ENCODE measurements at regions not wholly inside any gene's neighbourhood (a gene's known extent, or its start where the extent isn't known, plus 50 kb on each side); places are given as distances from the start of the nearest gene placed in this dataset.
"Not testable (repeated sequence)": the region's sequence is repeated elsewhere in the genome, so short reads cannot be mapped to it uniquely, and the experiment has no call there.

DNA sequence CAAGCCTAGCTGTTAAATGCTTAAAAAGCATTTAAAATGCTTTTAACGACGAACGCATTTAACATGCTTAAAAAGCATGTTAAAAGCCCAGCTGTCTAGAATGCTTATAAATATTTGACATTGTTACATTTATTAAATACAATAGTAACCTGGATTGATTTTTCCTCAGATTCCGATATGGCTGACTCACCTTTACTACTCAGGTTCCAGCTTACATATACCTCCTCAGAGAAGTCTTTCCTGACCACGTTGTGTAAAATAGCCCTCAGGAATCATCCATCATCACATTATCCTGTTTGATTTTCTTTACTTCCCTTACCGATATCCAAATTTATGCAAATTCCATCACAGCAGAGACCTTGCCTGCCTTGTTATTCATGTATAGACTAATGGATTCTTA lies 51.4 kb downstream of the SLC41A2 start:
- DNase-seq: no peak

DNA sequence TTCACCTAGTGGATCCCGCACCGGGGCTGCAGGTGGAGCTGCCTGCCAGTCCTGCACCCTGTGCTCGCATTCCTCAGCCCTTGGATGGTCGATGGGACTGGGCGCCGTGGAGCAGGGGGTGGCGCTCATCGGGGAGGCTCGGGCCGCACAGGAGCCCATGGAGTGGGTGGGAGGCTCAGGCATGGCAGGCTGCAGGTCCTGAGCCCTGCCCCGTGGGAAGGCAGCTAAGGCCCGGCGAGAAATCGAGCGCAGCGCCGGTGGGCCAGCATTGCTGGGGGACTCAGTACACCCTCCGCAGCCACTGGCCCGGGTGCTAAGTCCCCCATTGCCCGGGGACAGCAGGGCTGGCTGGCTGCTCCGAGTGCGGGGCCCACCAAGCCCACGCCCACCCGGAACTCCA lies 52.6 kb downstream of the SLC41A2 start:
- DNase-seq: not testable (repeated sequence)

DNA sequence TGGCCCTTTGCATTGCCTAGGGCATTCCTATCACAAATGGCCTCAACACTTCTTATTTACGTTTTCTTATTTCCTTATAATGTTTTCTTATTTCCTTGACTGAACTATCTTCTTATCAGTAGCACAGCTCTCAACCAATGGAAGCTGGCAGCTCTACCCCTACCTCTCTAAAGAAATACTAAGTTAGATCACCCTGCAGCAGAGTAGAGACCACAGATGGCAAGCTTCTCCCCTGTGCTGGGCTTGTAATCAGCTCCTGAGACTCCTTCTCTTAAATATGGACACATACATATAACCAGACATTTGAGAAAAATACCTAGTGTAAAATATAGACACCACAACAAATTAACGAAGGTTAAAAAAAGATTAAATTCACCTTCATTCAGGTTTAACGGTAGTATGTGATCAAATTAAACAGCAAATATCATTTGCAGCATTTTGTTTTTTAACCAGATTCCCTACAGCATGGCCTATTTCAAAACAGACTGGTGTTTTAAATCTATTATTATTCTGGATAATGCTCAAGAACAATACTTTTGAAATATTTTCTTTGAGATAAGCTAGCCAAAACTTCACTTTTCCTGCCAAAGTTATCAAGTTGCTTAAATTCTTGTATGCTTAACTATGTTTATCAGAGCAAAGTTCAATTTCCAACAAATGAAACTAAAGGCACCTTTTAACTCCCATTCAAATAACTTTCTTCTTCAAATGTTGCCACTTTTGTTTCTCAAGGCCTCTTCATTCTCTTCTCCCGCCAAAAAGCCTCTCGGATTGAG lies 54.3 kb downstream of the SLC41A2 start:
- no peak for DNase-seq

DNA sequence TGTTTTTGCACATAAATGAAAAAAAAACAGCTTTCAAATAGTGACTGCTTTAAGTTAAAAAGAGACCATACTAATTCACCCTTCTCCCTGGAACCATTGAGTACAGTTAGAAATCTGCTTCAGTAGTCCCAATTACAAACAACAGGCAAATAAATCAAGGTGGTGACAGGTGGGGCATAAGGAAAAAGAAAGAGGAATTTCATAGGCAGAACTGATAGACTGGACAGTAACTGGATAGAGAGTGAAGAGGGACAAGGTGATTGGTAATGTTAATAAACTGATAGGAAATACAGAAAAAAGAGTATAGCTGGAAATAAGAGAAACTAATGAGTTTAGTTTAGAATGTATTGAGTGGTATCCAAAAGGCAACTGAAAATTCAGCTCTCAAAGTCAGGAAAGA lies 56.0 kb downstream of the SLC41A2 start:
- no peak for DNase-seq

- DNase-seq: no peak
Observed at GRCh38 chr12:104896710-104897109, 61.4 kb downstream of the SLC41A2 start.

- no peak for DNase-seq
Observed at GRCh38 chr12:104896146-104896545, 61.9 kb downstream of the SLC41A2 start.

GRCh38 chr12:104895415-104895814 lies 62.7 kb downstream of the SLC41A2 start:
- no peak for DNase-seq

- peak; percentile 3 for DNase-seq
Observed at GRCh38 chr12:104890476-104891096, 67.5 kb downstream of the SLC41A2 start.

GRCh38 chr12:104889735-104890134 lies 68.4 kb downstream of the SLC41A2 start:
- DNase-seq: no peak

- no peak for DNase-seq
Observed at GRCh38 chr12:104888892-104889291, 69.2 kb downstream of the SLC41A2 start.

GRCh38 chr12:104888481-104888880 lies 69.6 kb downstream of the SLC41A2 start:
- DNase-seq: no peak

DNA sequence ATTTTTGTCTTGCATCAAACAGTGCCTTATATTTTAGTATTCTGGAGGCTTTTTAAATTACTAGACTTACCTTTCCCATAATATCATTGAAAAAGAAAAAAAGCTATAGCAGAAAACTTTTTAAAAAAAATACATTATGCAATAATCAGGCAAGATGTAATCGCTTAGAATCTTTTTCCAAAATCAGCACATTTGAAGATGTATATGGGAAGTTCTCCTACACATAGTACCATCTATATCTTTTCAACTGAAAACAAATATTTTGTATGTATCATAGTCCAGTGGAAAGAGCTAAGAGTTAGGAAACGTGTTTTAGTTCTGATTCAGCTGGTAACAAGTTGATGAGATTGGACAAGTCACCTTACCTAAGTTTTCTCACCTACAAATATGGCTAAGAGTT lies 70.6 kb downstream of the SLC41A2 start:
- DNase-seq: no peak

DNA sequence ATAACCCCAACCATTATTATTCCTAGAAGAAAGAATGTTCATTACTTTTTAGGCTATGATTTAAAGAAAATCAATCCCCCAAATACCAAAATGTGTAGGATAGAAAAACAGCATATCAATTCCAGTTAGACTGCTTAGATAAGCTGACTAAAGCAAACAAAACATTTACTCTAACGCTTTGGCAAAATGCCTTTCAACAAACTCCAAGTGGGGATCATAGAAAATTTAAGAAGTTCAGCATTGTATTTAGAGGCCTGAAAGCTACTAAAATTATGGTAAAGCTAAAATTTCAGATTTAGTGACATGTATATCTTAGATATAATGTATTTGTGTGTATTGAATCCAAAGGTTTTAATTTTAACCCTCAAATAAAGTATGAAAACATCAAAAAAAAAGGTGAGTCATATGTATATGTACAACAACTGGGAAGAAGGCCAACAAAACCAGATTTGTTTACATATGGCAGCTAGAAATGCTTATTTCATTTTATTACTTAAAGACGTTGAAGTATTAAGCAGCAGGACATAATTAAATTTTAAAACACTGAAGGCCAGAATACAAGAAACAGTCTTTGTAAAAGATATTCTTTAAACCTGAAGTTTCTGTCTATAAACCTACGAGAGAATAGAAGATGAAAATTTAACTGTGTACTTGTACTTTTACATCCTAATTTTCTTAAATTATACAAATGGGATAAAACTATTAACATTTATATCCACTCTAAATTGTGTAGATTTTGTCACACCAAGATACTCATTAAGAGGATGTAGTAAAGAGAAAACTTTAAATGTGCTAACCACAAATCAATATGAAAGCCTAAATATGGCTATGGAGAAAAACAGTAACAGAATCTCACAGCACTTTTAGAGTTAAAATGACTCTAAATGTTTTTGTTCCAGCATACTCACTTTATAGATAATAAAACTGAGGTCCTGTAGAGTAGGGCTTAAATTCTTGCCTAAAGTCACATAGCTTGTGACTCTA lies 71.4 kb downstream of the SLC41A2 start:
- DNase-seq: peak; percentile 73

DNA sequence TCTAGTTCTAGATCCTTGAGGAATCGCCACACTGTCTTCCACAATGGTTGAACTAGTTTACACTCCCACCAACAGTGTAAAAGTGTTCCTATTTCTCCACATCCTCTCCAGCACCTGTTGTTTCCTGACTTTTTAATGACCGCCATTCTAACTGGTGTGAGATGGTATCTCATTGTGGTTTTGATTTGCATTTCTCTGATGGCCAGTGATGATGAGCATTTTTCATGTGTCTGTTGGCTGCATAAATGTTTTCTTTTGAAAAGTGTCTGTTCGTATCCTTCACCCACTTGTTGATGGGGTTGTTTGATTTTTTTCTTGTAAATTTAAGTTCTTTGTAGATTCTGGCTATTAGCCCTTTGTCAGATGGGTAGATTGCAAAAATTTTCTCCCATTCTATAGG lies 79.2 kb downstream of the SLC41A2 start:
- not testable (repeated sequence) for DNase-seq

DNA sequence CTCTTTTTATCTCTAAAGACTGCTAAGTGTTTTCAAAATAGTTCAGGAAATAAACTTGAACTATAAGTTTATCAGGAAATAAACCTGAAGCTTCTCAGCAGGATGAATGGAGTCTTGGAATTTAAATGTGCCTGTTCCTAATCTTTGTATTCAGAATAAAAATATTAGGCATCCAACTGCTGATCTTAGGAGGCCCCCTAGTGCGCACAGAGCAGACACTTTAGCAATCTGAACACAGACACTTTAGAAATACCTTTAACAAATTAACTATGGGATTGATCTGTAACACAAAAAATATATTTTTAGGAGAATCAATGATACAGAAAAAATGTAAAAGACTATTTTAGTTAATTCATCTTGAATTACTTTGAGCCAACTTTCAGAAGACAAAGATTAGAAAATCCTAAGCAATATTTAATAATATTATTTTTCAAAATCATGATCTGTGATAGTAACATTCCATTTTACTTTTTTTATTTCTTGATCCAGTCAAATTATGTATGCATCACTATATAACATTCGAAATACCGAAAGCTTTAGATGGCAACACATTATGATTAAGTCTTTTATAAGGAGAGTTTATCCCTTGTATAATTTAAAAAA lies 80.9 kb downstream of the SLC41A2 start:
- DNase-seq: peak; percentile 55

GRCh38 chr12:104873374-104873773 lies 84.7 kb downstream of the SLC41A2 start:
- peak; percentile 14 for DNase-seq

DNA sequence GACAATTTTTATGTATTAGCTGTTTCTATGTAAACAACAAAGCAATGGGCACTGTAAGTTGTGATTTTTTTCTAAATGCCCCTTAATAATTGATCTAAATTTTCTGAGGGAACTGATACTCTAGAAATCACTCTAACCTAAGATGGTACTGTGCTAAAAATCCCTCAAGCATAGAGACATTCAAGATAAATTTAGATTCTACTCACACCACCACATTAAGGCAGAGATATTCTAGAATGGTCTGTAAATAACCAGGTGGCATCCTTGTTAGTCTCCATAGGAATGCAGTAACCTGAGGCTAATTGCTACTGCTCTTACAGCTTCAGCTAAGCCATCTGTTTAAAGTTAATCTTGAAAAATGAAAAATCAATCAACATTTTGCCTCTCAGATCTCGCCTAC lies 87.3 kb downstream of the SLC41A2 start:
- DNase-seq: no peak

DNA sequence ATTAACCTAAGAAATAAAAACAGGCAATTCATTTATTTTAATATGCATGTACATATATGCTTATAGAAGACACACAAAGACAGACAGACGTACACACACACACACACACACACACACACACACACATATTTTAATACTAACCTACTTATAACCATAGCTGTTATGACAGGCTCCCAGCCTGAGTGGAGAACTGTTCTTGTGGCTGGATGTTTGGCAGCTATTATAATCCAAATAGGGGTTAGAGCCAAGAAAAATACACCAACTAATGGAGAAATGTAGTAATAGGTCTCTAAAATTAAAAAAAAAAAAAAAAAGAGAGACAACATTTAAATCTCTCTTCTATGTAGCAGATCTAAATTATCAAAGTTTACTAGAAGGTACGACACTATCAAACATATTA lies 91.8 kb downstream of the SLC41A2 start:
- peak; percentile 73 for DNase-seq

DNA sequence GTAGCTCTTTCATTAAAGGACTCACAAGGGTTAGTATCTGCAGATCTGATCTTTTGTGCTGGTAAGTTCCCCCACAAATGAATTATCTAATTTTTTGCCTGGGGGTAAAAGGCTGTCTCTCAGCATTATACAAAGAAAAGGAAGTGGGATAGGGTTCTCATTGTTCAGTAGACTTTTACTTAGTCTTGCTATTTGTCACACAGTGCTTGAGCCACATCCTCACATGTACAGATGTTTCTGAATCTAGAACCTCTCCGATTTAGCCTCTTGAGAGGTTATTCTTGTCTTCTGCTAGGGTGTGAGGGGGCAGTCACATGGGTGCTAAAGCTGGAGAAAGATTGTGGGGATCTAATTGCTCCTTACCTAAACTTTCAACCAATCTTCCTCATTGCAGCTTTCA lies 93.0 kb downstream of the SLC41A2 start:
- DNase-seq: no peak

GRCh38 chr12:104864668-104865067 lies 93.4 kb downstream of the SLC41A2 start:
- no peak for DNase-seq

- DNase-seq: peak; percentile 75
Observed at GRCh38 chr12:104863296-104863948, 94.7 kb downstream of the SLC41A2 start.
